Common myeloid progenitor, CD34-positive (primary cell): ENCODE measurements at regions not wholly inside any gene's neighbourhood (a gene's known extent, or its start where the extent isn't known, plus 50 kb on each side); places are given as distances from the start of the nearest gene placed in this dataset.

Experiments used
- CTCF ChIA-PET: fragments of 350-600 bp; sonication (Branson Sonifier 250); formaldehyde crosslinking; loops from one replicate; lab custom pipeline; 2021; ENCODE audit warnings: antibody characterized with exemption; lab: Charles Lee
- POLR2A ChIA-PET: fragments of 350-600 bp; sonication (Branson Sonifier 250); formaldehyde crosslinking; loops from one replicate; lab custom pipeline; 2021; ENCODE audit warnings: antibody characterized with exemption; lab: Charles Lee
- DNase-seq, 3 donors: peaks; one replicate each; pipeline versions ENCODE4 v3.0.0 to v3.0.0-alpha.2; 2013
- H3K27ac ChIP-seq, 2 experiments: 1 replicate in 1 of 2; 2 replicates in 1 of 2; pipeline ENCODE4 v1.7.0; 2013; ENCODE audit warnings: inconsistent platforms in 2 of 2, low read length in 2 of 2, mild to moderate bottlenecking in 2 of 2, low read depth in 1 of 2, moderate library complexity in 1 of 2; ENCODE audit not compliant: severe bottlenecking in 2 of 2, insufficient read depth in 1 of 2, poor library complexity in 1 of 2
- H3K27me3 ChIP-seq, 5 experiments: replicated peaks in 2 of 5; 1 replicate in 3 of 5; 2 replicates in 2 of 5; pipeline versions ENCODE4 v1.6.1 to v1.7.0; 2013; ENCODE audit warnings: low read length in 4 of 5, mild to moderate bottlenecking in 2 of 5, moderate library complexity in 2 of 5, inconsistent platforms in 1 of 5; ENCODE audit not compliant: insufficient read depth in 5 of 5, control insufficient read depth in 4 of 5
- H3K36me3 ChIP-seq, 4 experiments: 1 replicate in 2 of 4; 2 replicates in 2 of 4; pipeline versions ENCODE4 v1.6.1 to v1.7.0; 2013; ENCODE audit warnings: low read length in 3 of 4, control low read depth in 1 of 4, mild to moderate bottlenecking in 1 of 4; ENCODE audit not compliant: control insufficient read depth in 4 of 4, insufficient read depth in 4 of 4
- H3K4me1 ChIP-seq, 4 experiments: 1 replicate in 3 of 4; 2 replicates in 1 of 4; pipeline versions ENCODE4 v1.6.1 to v1.7.1; 2013; ENCODE audit warnings: low read length in 3 of 4, mild to moderate bottlenecking in 3 of 4, control low read depth in 1 of 4, inconsistent platforms in 1 of 4, moderate library complexity in 1 of 4; ENCODE audit not compliant: control insufficient read depth in 4 of 4, insufficient read depth in 4 of 4; ENCODE audit errors: control extremely low read depth in 1 of 4
- H3K4me3 ChIP-seq, 7 experiments: 1 replicate in 4 of 7; 2 replicates in 3 of 7; pipeline versions ENCODE4 v1.5.1 to v1.7.0; 2013; ENCODE audit warnings: mild to moderate bottlenecking in 7 of 7, low read length in 6 of 7, moderate library complexity in 6 of 7, inconsistent platforms in 2 of 7, low read depth in 2 of 7, control low read depth in 1 of 7; ENCODE audit not compliant: insufficient read depth in 4 of 7, control insufficient read depth in 1 of 7; ENCODE audit errors: extremely low read depth in 1 of 7
- H3K9me3 ChIP-seq, 5 experiments: 1 replicate in 4 of 5; 2 replicates in 1 of 5; pipeline versions ENCODE4 v1.6.1 to v1.7.1; 2013; ENCODE audit warnings: low read length in 4 of 5, mild to moderate bottlenecking in 2 of 5, inconsistent platforms in 1 of 5, low read depth in 1 of 5, moderate library complexity in 1 of 5; ENCODE audit not compliant: control insufficient read depth in 4 of 5, insufficient read depth in 2 of 5; ENCODE audit errors: control extremely low read depth in 1 of 5
- WGBS: methylation state at CpG from one replicate; pipeline ENCODE4 v1.1.5; 2013; ENCODE audit not compliant: insufficient coverage; 5-methylcytosine and 5-hydroxymethylcytosine counted together

DNA sequence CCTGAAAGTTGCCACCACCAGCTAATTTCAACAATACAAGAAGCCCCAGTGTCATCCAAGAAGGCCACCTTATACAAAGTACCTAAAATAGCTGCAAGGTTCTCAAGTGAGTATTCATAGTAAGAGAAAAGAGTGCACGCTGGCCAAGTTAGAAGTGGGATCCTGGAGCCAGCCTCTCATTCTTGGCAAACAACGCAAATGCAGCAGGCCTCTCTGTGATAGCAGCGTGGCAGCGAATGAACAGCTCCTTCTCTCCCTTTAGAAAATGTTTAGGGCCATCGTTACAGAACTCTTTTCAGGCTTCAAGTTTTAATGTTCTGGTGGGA, 78.0 kb upstream of the IFNG-AS1 start:
- DNase-seq: no peak
- Histone ChIP-seq H3K9me3 (no peaks in the 10 kb centered on the region), H3K4me1 (no peaks in the 10 kb centered on the region), H3K36me3 (no peaks in the 10 kb centered on the region), H3K4me3 (no peak overlapping the region), H3K27ac (no peak overlapping the region), H3K27me3 (peaks cover 0 to 3% (median 0%) of the 10 kb centered on the region in 5 experiments)
- POLR2A ChIA-PET: no interaction called here
- CTCF ChIA-PET: no interaction called here
- WGBS: 100% methylated on average over 2 of the region's 5 CpGs

DNA sequence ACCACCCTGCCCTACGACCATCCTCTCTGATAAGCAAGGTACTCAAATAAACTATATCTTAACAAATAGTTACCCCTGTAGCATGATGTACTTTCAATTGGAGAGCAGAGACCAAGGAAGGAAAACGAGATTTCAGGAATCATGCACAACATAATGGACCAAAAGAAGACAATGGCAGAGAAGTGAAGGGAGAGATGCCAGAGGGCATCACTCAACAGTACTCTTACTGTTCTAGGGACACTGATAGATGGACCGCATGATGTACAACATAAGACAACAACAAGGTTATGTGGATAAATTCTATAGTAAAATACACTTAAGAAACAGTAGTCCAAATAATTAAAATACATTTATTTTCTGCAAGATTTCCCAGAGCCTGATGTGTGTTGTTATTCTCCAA, 77.5 kb upstream of the IFNG-AS1 start:
- no peak overlapping the region for H3K4me3 ChIP-seq
- ChIA-PET POLR2A (no interaction called here), CTCF (no interaction called here)
- no peak for DNase-seq
- H3K27me3 ChIP-seq: peaks cover 0 to 3% (median 0%) of the 10 kb centered on the region in 5 experiments
- no peaks in the 10 kb centered on the region for H3K9me3 ChIP-seq
- no peaks in the 10 kb centered on the region for H3K36me3 ChIP-seq
- H3K27ac ChIP-seq: no peak overlapping the region
- H3K4me1 ChIP-seq: no peaks in the 10 kb centered on the region
- 83% methylated on average over 1 of the region's 3 CpGs for WGBS

DNA sequence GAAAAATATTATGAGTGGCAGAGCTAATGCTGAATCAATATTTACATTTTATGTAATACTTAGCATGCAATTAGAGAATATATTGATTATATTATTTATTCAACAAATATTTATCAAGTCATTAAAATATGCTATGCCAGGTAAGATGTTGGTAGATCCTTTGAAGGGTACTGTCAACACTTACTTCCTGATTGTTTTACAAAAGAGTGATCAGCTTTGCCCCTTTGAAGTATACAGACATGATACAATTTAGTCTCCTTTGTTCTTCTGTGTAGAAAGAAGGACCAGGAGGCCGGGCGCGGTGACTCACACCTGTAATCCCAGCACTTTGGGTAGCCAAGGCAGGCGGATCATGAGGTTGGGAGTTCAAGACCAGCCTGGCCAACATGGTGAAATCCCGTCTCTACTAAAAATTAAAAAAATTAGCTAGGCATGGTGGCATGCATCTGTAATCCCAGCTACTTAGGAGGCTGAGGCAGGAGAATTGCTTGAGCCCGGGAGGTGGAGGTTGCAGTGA, 73.9 kb upstream of the IFNG-AS1 start:
- no peaks in the 10 kb centered on the region for H3K4me1 ChIP-seq
- peaks cover 0 to 3% (median 0%) of the 10 kb centered on the region in 5 experiments for H3K27me3 ChIP-seq
- 100% methylated on average over 3 of the region's 6 CpGs for WGBS
- H3K36me3 ChIP-seq: no peaks in the 10 kb centered on the region
- ChIA-PET POLR2A (interaction anchor here (0.6 kb wide), 1 partner anchor 10 kb away, joined by 3 read pairs; no protein-coding TSS in a partner anchor), CTCF (no interaction called here)
- no peak overlapping the region for H3K27ac ChIP-seq
- H3K9me3 ChIP-seq: no peaks in the 10 kb centered on the region
- H3K4me3 ChIP-seq: no peak overlapping the region
- DNase-seq: no peak

DNA sequence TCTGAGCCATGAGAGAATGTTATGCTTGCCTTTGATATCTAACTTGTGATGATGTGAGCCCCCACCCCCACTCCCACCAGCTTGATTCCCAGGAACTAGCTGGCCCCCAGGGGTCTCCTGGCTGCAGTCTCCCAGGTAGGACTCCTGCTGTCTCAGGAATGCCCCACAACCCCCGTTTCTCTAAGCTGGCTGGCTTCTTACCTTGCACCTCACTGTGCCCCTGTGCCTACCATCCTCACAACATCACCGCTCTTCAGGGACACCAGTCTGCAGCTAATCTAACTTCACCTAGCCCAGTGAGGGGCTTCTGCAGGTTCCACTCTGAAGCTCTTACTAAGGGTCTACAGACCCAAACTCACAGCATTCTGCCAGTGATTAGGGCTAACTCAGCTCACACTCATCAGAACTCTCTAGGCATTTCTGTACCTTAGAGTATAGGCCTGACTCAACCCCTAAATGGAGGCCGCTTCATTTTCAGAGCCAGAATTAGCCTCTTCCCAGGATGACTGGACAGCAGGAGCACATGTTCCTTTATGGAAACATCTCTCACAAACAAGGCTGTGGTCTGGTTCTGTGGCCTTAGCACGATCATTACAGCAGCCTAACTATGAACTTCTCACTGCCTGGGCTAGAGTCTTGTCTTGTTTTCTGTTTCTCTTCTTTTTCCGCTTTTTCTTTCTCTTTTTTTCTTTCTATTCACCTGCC, 72.8 kb upstream of the IFNG-AS1 start:
- POLR2A ChIA-PET: no interaction called here
- H3K9me3 ChIP-seq: no peaks in the 10 kb centered on the region
- no peak for DNase-seq
- H3K36me3 ChIP-seq: no peaks in the 10 kb centered on the region
- peaks cover 0 to 3% (median 0%) of the 10 kb centered on the region in 5 experiments for H3K27me3 ChIP-seq
- no peak overlapping the region for H3K4me3 ChIP-seq
- no peaks in the 10 kb centered on the region for H3K4me1 ChIP-seq
- H3K27ac ChIP-seq: no peak overlapping the region
- 96% methylated on average over 2 of the region's 5 CpGs for WGBS
- CTCF ChIA-PET: no interaction called here

DNA sequence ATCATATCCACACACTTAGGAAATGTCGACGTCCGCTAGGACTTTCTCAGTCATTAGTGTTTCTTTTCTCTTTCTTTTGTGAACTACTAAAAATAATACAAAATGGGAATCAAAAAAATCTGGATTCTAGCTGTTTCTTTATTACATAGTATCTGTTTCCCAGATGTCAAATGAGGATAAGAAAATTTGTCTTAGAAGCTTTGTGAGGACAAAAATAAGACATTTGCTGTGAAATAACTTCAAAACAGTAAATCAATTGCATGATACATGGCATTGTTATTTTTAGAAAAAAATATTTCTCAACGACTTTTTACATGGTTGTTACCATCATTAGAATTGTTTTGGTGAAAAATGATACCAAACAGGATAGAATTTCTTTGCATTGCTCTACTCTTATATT, 71.4 kb upstream of the IFNG-AS1 start:
- H3K27me3 ChIP-seq: peaks cover 0 to 3% (median 0%) of the 10 kb centered on the region in 5 experiments
- no peaks in the 10 kb centered on the region for H3K9me3 ChIP-seq
- no peaks in the 10 kb centered on the region for H3K4me1 ChIP-seq
- no CpG with 5 or more reads among the region's 4 CpGs for WGBS
- H3K27ac ChIP-seq: no peak overlapping the region
- H3K4me3 ChIP-seq: no peak overlapping the region
- ChIA-PET POLR2A (no interaction called here), CTCF (no interaction called here)
- H3K36me3 ChIP-seq: no peaks in the 10 kb centered on the region
- no peak for DNase-seq

DNA sequence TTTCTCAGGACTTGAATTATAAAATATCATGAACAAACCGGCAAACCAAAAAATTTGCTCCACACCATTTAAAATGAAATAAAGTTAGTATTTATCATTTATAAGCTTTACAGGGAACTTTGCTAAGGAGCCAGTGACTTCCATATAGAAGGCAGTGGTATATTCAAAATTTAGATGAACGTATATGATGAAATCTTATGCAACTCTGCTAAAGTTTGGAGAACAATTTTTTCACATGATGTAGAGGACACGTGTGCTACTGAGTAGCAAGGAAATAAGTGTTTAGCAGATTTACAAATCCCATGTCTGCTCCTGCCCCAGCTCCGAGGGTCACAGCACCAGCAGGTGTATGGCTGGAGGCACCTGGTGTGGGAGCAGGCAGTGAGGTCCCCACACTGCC, 70.8 kb upstream of the IFNG-AS1 start:
- Histone ChIP-seq H3K36me3 (no peaks in the 10 kb centered on the region), H3K4me1 (no peaks in the 10 kb centered on the region), H3K4me3 (no peak overlapping the region), H3K27me3 (peaks cover 0 to 2% (median 0%) of the 10 kb centered on the region in 5 experiments), H3K27ac (no peak overlapping the region), H3K9me3 (no peaks in the 10 kb centered on the region)
- WGBS: 100% methylated on average over 3 of the region's 4 CpGs
- POLR2A ChIA-PET: no interaction called here
- no peak for DNase-seq
- CTCF ChIA-PET: no interaction called here

DNA sequence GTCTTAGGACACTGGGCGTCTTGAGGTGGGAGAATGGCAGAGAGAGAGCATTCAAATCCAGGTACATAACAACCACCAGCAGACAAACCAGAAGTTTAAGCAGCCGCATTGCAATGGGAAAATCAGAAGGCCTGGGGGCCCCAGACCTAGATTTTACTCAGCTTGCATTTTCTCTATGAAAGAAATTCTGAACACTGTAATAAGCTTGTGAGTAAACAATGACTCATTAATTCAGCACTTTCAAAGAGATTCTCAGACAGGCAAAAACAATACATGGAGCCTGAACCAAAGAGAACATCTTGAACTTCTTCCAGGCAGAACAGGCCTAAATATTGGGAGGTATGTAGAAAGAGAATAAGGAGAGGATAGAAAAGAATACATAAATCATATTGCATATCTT, 69.8 kb upstream of the IFNG-AS1 start:
- H3K4me1 ChIP-seq: no peaks in the 10 kb centered on the region
- no peak overlapping the region for H3K27ac ChIP-seq
- CTCF ChIA-PET: no interaction called here
- no peak overlapping the region for H3K4me3 ChIP-seq
- no peak for DNase-seq
- no peaks in the 10 kb centered on the region for H3K9me3 ChIP-seq
- peaks cover 0 to 2% (median 0%) of the 10 kb centered on the region in 5 experiments for H3K27me3 ChIP-seq
- POLR2A ChIA-PET: no interaction called here
- no CpG with 5 or more reads among the region's 2 CpGs for WGBS
- no peaks in the 10 kb centered on the region for H3K36me3 ChIP-seq
